Loucy (cell line): ENCODE measurements at regions not wholly inside any gene's neighbourhood (a gene's known extent, or its start where the extent isn't known, plus 50 kb on each side); places are given as distances from the start of the nearest gene placed in this dataset.

Experiments
- EZH2phosphoT487 ChIP-seq: fragments of 200-600 bp; IDR thresholded peaks from 2 replicates; pipeline ENCODE4 v1.6.1; 2018; ENCODE audit warnings: antibody characterized with exemption, mild to moderate bottlenecking, moderate library complexity, borderline replicate concordance
- TF ChIP-seq, protein P1 (sequence below): fragments of 200-600 bp; sonication (generic); conservative IDR thresholded peaks from 2 replicates; pipeline ENCODE4 v1.5.1; 2014; ENCODE audit warnings: mild to moderate bottlenecking, antibody characterized with exemption, low read length

DNA sequence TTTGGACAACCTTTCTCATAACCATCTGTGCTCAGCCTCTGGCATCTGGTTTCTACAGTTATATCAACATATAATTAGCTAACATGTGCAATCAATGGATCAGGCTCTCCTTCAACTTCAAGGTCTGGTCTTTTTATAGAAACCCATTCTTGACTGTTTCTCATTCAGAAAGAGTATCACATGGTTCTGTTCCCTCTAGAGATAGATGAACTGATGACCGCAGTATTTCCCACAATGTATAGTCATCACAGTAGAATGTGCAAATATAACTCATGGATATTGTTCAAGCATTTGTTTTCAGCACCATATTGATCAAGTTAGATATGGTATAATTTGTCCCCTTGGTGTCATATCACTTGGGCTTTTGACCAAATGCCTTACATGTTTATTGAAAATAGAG lies 656.2 kb downstream of the FRK start:
- TF ChIP-seq, protein P1, sequence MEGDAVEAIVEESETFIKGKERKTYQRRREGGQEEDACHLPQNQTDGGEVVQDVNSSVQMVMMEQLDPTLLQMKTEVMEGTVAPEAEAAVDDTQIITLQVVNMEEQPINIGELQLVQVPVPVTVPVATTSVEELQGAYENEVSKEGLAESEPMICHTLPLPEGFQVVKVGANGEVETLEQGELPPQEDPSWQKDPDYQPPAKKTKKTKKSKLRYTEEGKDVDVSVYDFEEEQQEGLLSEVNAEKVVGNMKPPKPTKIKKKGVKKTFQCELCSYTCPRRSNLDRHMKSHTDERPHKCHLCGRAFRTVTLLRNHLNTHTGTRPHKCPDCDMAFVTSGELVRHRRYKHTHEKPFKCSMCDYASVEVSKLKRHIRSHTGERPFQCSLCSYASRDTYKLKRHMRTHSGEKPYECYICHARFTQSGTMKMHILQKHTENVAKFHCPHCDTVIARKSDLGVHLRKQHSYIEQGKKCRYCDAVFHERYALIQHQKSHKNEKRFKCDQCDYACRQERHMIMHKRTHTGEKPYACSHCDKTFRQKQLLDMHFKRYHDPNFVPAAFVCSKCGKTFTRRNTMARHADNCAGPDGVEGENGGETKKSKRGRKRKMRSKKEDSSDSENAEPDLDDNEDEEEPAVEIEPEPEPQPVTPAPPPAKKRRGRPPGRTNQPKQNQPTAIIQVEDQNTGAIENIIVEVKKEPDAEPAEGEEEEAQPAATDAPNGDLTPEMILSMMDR, result no peak
- TF ChIP-seq EZH2phosphoT487, result no peak
